B cell (primary cell): ENCODE measurements at regions not wholly inside any gene's neighbourhood (a gene's known extent, or its start where the extent isn't known, plus 50 kb on each side); places are given as distances from the start of the nearest gene placed in this dataset.

Experiments
- ATAC-seq: fragments of 200-7000 bp; cut with Tn5 transposase; one replicate; pipeline ENCODE4 v1.10.0; 2021; ENCODE audit warnings: low read depth, mild to moderate bottlenecking, moderate number of reproducible peaks, moderate library complexity
- CTCF ChIA-PET: fragments of 350-600 bp; sonication (Branson Sonifier 250); formaldehyde crosslinking; loops from one replicate; lab custom pipeline; 2021; ENCODE audit warnings: antibody characterized with exemption, inconsistent platforms; lab: Charles Lee
- POLR2A ChIA-PET: fragments of 350-600 bp; sonication (Branson Sonifier 250); formaldehyde crosslinking; loops from one replicate; lab custom pipeline; 2021; ENCODE audit warnings: antibody characterized with exemption; lab: Charles Lee
- DNase-seq: peaks from one replicate; pipeline ENCODE4 v3.0.0; 2013
- H2AFZ ChIP-seq: 2 replicates; pipeline ENCODE4 v1.6.1; 2012; ENCODE audit warnings: mild to moderate bottlenecking, low read depth, low read length; ENCODE audit not compliant: insufficient read depth, poor library complexity, severe bottlenecking
- H3K27ac ChIP-seq, 2 donors: 1 replicate in 1 of 2; 2 replicates in 1 of 2; pipeline ENCODE4 v1.5.1; 2012 to 2013; ENCODE audit warnings: low read length in 2 of 2, mild to moderate bottlenecking in 2 of 2, moderate library complexity in 1 of 2
- H3K27me3 ChIP-seq, 4 experiments: fragments of 200-600 bp in 1 of 4; sonication (generic) in 1 of 4; replicated peaks in 1 of 4; 1 replicate in 2 of 4; 2 replicates in 2 of 4; pipeline versions ENCODE4 v1.6.1 to v1.7.0; 2013 to 2016; ENCODE audit warnings: low read length in 3 of 4, mild to moderate bottlenecking in 2 of 4, mixed read lengths in 1 of 4, moderate library complexity in 1 of 4; ENCODE audit not compliant: insufficient read depth in 4 of 4, control insufficient read depth in 3 of 4; ENCODE audit errors: control extremely low read depth in 1 of 4
- H3K36me3 ChIP-seq, 2 experiments: replicated peaks in 1 of 2; 1 replicate in 1 of 2; 2 replicates in 1 of 2; pipeline versions ENCODE4 v1.6.1 to v1.7.1; 2013; ENCODE audit warnings: low read length in 1 of 2; ENCODE audit not compliant: insufficient read depth in 2 of 2, control insufficient read depth in 1 of 2; ENCODE audit errors: control extremely low read depth in 1 of 2, extremely low read depth in 1 of 2
- H3K4me1 ChIP-seq, 2 donors: fragments of 200-600 bp in 1 of 2; sonication (generic) in 1 of 2; 1 replicate in 1 of 2; 2 replicates in 1 of 2; pipeline versions ENCODE4 v1.5.1 to v1.6.1; 2013 to 2017; ENCODE audit warnings: low read length in 2 of 2; ENCODE audit not compliant: control insufficient read depth in 2 of 2, insufficient read depth in 2 of 2
- H3K4me2 ChIP-seq: replicated peaks from 2 replicates; pipeline ENCODE3; 2012; ENCODE audit warnings: mild to moderate bottlenecking, low read depth, low read length; ENCODE audit not compliant: poor library complexity, severe bottlenecking
- H3K4me3 ChIP-seq, 5 experiments: fragments of 200-600 bp in 1 of 5; sonication (generic) in 1 of 5; 1 replicate in 3 of 5; 2 replicates in 2 of 5; pipeline versions ENCODE4 v1.5.1 to v1.7.0; 2011 to 2016; ENCODE audit warnings: low read length in 4 of 5, mild to moderate bottlenecking in 4 of 5, low read depth in 2 of 5, control low read depth in 1 of 5, moderate library complexity in 1 of 5; ENCODE audit not compliant: insufficient read depth in 1 of 5; ENCODE audit errors: control extremely low read depth in 1 of 5, extremely low read depth in 1 of 5
- H3K79me2 ChIP-seq: fragments of 200-600 bp; sonication (generic); one replicate; pipeline ENCODE4 v1.6.0; 2016; ENCODE audit warnings: low read length; ENCODE audit not compliant: control insufficient read depth, insufficient read depth
- H3K9ac ChIP-seq: fragments of 200-600 bp; sonication (generic); 2 replicates; pipeline ENCODE4 v1.6.1; 2017; ENCODE audit warnings: mild to moderate bottlenecking, low read length, moderate library complexity
- H3K9me3 ChIP-seq, 3 donors: one replicate each; pipeline versions ENCODE4 v1.6.1 to v1.7.1; 2013; ENCODE audit warnings: low read length in 2 of 3; ENCODE audit not compliant: control insufficient read depth in 2 of 3, insufficient read depth in 1 of 3; ENCODE audit errors: control extremely low read depth in 1 of 3
- H4K20me1 ChIP-seq: 2 replicates; pipeline ENCODE4 v1.6.0; 2012; ENCODE audit warnings: mild to moderate bottlenecking, low read length; ENCODE audit not compliant: insufficient read depth, control insufficient read depth, poor library complexity, severe bottlenecking
- H3K27ac Mint-ChIP-seq: one replicate; pipeline ENCODE4 v1.8.0; 2021; ENCODE audit warnings: mixed read lengths
- H3K27me3 Mint-ChIP-seq: one replicate; pipeline ENCODE4 v1.8.0; 2021; ENCODE audit warnings: mixed read lengths
- H3K4me1 Mint-ChIP-seq: one replicate; pipeline ENCODE4 v1.8.0; 2021; ENCODE audit warnings: mixed read lengths
- H3K4me3 Mint-ChIP-seq: one replicate; pipeline ENCODE4 v1.8.0; 2021; ENCODE audit warnings: mixed read lengths
- H3K9me3 Mint-ChIP-seq: one replicate; pipeline ENCODE4 v1.8.0; 2022; ENCODE audit warnings: mixed read lengths; ENCODE audit not compliant: insufficient read depth
- EZH2 ChIP-seq: IDR thresholded peaks from 2 replicates; pipeline ENCODE4 v1.6.1; 2012; ENCODE audit warnings: borderline replicate concordance, low read depth, mild to moderate bottlenecking, moderate library complexity, low read length; ENCODE audit not compliant: insufficient read depth, poor library complexity, severe bottlenecking
- intact Hi-C: fragments of 100-400 bp; cut with micrococcal nuclease; formaldehyde crosslinking; loops from one replicate; pipeline ENCODE4 v1.10.0; 2022
- TF ChIP-seq, protein P1 (sequence below): fragments of 200-600 bp; IDR thresholded peaks from one replicate; pipeline ENCODE4 v1.8.0; 2022; ENCODE audit warnings: antibody characterized with exemption, mild to moderate bottlenecking

DNA sequence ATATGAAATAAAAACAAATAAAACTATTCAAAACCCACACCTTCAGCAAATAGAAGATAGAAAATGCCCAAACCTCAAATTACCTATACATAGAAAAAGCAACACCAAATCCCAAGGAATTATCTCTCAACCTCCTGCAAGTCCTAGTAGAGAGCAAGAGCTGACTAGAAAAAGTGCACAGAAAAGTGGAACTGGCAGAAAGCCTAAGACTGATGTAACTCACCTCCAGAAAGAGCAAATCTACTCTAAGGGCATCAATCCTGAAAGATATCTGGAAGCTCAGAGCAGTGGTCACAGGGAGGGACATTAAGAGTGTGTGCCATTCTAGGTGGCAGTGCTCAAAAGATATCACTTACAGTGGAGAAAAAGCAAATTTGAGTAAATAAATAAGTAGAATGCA lies 62.1 kb upstream of the PLEKHG7 start:
- no peak overlapping the region for H3K27ac ChIP-seq
- no peaks in the 10 kb centered on the region for H3K36me3 ChIP-seq
- Mint-ChIP-seq H3K27ac (no peak overlapping the region), H3K9me3 (no peaks in the 10 kb centered on the region), H3K4me3 (no peak overlapping the region), H3K27me3 (no peaks in the 10 kb centered on the region), H3K4me1 (no peaks in the 10 kb centered on the region)
- ChIA-PET CTCF (interaction anchor here (0.8 to 2.0 kb wide), 3 partner anchors 10 to 1259 kb away, joined by 3 to 5 read pairs (median 4); no protein-coding TSS in a partner anchor), POLR2A (no interaction called here)
- no peak overlapping the region for H2AFZ ChIP-seq
- no peak overlapping the region for H3K4me2 ChIP-seq
- H3K9me3 ChIP-seq = peaks cover 0 to 3% (median 0%) of the 10 kb centered on the region in 3 donors
- H3K9ac ChIP-seq = no peak overlapping the region
- H4K20me1 ChIP-seq = no peaks in the 10 kb centered on the region
- H3K4me3 ChIP-seq = no peak overlapping the region
- TF ChIP-seq, protein P1, sequence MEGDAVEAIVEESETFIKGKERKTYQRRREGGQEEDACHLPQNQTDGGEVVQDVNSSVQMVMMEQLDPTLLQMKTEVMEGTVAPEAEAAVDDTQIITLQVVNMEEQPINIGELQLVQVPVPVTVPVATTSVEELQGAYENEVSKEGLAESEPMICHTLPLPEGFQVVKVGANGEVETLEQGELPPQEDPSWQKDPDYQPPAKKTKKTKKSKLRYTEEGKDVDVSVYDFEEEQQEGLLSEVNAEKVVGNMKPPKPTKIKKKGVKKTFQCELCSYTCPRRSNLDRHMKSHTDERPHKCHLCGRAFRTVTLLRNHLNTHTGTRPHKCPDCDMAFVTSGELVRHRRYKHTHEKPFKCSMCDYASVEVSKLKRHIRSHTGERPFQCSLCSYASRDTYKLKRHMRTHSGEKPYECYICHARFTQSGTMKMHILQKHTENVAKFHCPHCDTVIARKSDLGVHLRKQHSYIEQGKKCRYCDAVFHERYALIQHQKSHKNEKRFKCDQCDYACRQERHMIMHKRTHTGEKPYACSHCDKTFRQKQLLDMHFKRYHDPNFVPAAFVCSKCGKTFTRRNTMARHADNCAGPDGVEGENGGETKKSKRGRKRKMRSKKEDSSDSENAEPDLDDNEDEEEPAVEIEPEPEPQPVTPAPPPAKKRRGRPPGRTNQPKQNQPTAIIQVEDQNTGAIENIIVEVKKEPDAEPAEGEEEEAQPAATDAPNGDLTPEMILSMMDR = no peak
- TF ChIP-seq EZH2 = no peak
- intact Hi-C loops = no loop called here
- H3K79me2 ChIP-seq = no peaks in the 10 kb centered on the region
- DNase-seq = no peak
- no peaks in the 10 kb centered on the region for H3K27me3 ChIP-seq
- H3K4me1 ChIP-seq = no peaks in the 10 kb centered on the region
- ATAC-seq = no peak

DNA sequence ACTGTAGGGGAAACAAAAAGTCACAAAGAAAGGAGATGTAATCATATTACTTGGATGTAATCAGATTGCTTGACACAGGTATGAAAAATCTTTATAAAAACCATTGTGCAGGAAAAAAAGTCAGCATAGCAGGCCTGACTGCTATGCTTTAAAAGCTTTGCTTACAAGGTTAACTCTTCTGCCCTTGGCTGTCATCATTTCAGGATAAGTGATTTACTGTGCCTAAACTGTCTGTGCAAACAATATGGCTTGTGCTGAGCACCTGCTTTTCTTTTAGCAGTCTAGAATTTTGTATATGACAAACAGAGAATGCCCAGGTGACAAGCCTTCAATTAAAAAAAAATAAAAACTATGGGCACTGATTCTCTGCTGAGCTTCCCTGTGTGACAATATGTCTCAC lies 63.8 kb upstream of the PLEKHG7 start:
- H3K27ac ChIP-seq = no peak overlapping the region
- ATAC-seq (no peak), DNase-seq (no peak)
- H3K27ac Mint-ChIP-seq = no peak overlapping the region
- intact Hi-C loops = no loop called here
- no peak overlapping the region for H3K4me2 ChIP-seq
- no peaks in the 10 kb centered on the region for H4K20me1 ChIP-seq
- H3K4me1 Mint-ChIP-seq = no peaks in the 10 kb centered on the region
- H3K4me1 ChIP-seq = no peaks in the 10 kb centered on the region
- H3K9ac ChIP-seq = no peak overlapping the region
- no peak overlapping the region for H3K4me3 Mint-ChIP-seq
- H3K79me2 ChIP-seq = no peaks in the 10 kb centered on the region
- H3K9me3 ChIP-seq = peaks cover 0 to 3% (median 0%) of the 10 kb centered on the region in 3 donors
- TF ChIP-seq, protein P1 = no peak
- TF ChIP-seq EZH2 = no peak
- H3K36me3 ChIP-seq = no peaks in the 10 kb centered on the region
- no peak overlapping the region for H3K4me3 ChIP-seq
- H3K27me3 ChIP-seq = no peaks in the 10 kb centered on the region
- no peaks in the 10 kb centered on the region for H3K9me3 Mint-ChIP-seq
- no peaks in the 10 kb centered on the region for H3K27me3 Mint-ChIP-seq
- no peak overlapping the region for H2AFZ ChIP-seq
- CTCF ChIA-PET = no interaction called here
- POLR2A ChIA-PET = no interaction called here
